Activated CD8-positive, alpha-beta T cell treated with anti-CD3 and anti-CD28 coated beads for 36 hours (primary cell): ENCODE measurements at regions not wholly inside any gene's neighbourhood (a gene's known extent, or its start where the extent isn't known, plus 50 kb on each side); places are given as distances from the start of the nearest gene placed in this dataset.
A peak's percentile ranks its signal among the peaks of the same experiment; 100 is the strongest.

Experiments
- ATAC-seq: fragments of 200-7000 bp; cut with Tn5 transposase; one replicate; pipeline ENCODE4 v1.10.0; 2021; ENCODE audit warnings: mild to moderate bottlenecking, moderate library complexity
- CTCF ChIA-PET: fragments of 350-600 bp; sonication (Branson Sonifier 250); formaldehyde crosslinking; loops from one replicate; lab custom pipeline; 2021; ENCODE audit warnings: antibody characterized with exemption; lab: Charles Lee
- POLR2A ChIA-PET: fragments of 350-600 bp; sonication (Branson Sonifier 250); formaldehyde crosslinking; loops from one replicate; lab custom pipeline; 2021; ENCODE audit warnings: antibody characterized with exemption; lab: Charles Lee
- DNase-seq: peaks from one replicate; pipeline ENCODE4 v3.0.0-alpha.2; 2020
- H3K27ac Mint-ChIP-seq: one replicate; pipeline ENCODE4 v1.8.0; 2021; ENCODE audit warnings: mild to moderate bottlenecking, mixed read lengths
- H3K27me3 Mint-ChIP-seq: one replicate; pipeline ENCODE4 v1.8.0; 2021; ENCODE audit warnings: mixed read lengths
- H3K36me3 Mint-ChIP-seq: one replicate; pipeline ENCODE4 v1.8.0; 2021; ENCODE audit warnings: low read depth, mixed read lengths
- H3K4me1 Mint-ChIP-seq: one replicate; pipeline ENCODE4 v1.8.0; 2021; ENCODE audit warnings: low read depth, mixed read lengths
- H3K4me3 Mint-ChIP-seq: one replicate; pipeline ENCODE4 v1.8.0; 2021; ENCODE audit warnings: mild to moderate bottlenecking, moderate library complexity, mixed read lengths
- H3K9me3 Mint-ChIP-seq: one replicate; pipeline ENCODE4 v1.8.0; 2021; ENCODE audit warnings: mixed read lengths
- intact Hi-C: fragments of 100-400 bp; cut with micrococcal nuclease; formaldehyde crosslinking; loops from one replicate; pipeline ENCODE4 v1.10.0; 2022
- TF ChIP-seq, protein P1 (sequence below): fragments of 200-600 bp; IDR thresholded peaks from one replicate; pipeline ENCODE4 v1.8.0; 2022; ENCODE audit warnings: antibody characterized with exemption, mild to moderate bottlenecking

DNA sequence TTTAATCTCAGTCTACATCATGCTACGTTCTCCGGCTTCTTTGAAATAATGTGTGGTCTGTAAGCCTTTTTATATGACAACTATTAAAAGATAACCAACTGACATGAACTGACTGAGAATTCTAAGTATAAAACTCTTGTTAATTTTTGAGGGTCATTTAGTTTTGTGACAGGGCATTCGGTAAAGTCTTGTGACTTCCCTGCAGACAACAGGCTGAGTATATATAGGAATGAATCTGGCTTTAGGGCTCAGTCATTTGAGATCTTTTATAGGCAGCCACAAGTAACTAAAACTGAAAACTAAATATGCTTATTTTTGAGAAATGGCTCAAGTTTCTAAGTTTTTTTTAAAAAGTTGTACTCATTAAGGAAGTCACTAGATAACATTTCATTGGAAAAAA, 62.5 kb upstream of the SCIN start:
- ATAC-seq (no peak), DNase-seq (no peak)
- CTCF ChIA-PET, result no interaction called here
- H3K4me1 Mint-ChIP-seq, result no peaks in the 10 kb centered on the region
- no peak overlapping the region for H3K27ac Mint-ChIP-seq
- H3K36me3 Mint-ChIP-seq, result no peaks in the 10 kb centered on the region
- TF ChIP-seq, protein P1, sequence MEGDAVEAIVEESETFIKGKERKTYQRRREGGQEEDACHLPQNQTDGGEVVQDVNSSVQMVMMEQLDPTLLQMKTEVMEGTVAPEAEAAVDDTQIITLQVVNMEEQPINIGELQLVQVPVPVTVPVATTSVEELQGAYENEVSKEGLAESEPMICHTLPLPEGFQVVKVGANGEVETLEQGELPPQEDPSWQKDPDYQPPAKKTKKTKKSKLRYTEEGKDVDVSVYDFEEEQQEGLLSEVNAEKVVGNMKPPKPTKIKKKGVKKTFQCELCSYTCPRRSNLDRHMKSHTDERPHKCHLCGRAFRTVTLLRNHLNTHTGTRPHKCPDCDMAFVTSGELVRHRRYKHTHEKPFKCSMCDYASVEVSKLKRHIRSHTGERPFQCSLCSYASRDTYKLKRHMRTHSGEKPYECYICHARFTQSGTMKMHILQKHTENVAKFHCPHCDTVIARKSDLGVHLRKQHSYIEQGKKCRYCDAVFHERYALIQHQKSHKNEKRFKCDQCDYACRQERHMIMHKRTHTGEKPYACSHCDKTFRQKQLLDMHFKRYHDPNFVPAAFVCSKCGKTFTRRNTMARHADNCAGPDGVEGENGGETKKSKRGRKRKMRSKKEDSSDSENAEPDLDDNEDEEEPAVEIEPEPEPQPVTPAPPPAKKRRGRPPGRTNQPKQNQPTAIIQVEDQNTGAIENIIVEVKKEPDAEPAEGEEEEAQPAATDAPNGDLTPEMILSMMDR, result no peak
- H3K27me3 Mint-ChIP-seq, result peaks cover 1% of the 10 kb centered on the region
- H3K9me3 Mint-ChIP-seq, result no peaks in the 10 kb centered on the region
- POLR2A ChIA-PET, result no interaction called here
- intact Hi-C loops, result no loop called here
- no peak overlapping the region for H3K4me3 Mint-ChIP-seq

DNA sequence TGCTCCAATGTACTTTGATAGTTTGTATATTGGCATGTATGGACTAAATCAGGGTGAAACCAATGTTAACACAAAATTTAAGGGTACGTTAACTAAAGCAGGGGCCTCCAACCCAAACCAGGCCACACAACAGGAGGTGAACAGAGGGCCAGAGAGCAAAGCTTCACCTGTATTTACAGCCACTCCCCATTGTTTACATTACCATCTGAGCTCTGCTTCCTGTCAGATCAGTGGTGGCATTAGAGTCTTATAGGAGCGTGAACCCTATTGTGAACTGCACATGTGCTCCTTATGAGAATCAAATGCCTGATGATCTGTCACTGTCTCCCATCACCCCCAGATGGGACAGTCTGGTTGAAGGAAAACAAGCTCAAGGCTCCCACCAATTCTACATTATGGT, 62.0 kb upstream of the SCIN start:
- TF ChIP-seq, protein P1, result no peak
- peaks cover 1% of the 10 kb centered on the region for H3K27me3 Mint-ChIP-seq
- CTCF ChIA-PET, result no interaction called here
- intact Hi-C loops, result no loop called here
- no peak overlapping the region for H3K4me3 Mint-ChIP-seq
- H3K4me1 Mint-ChIP-seq, result no peaks in the 10 kb centered on the region
- no peaks in the 10 kb centered on the region for H3K9me3 Mint-ChIP-seq
- ATAC-seq (no peak), DNase-seq (no peak)
- POLR2A ChIA-PET, result no interaction called here
- H3K27ac Mint-ChIP-seq, result no peak overlapping the region
- H3K36me3 Mint-ChIP-seq, result no peaks in the 10 kb centered on the region

DNA sequence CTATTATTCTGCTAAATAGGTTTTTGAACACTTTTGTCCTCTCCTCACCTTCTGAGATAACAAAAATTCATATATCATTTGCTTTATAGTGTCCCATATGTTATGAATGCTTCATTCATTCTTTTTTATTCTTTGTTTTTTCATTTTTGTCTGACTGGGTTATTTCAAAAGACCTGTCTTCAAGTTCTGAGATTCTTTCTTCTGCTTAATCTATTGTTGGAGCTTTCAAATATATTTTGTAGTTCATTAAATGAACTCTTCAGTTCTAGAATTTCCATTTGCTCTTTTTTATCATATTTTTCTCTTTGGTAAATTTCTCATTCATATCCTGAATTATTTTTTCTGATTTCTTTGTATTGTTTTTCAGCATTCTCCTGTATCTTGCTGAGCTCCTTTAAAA, 53.1 kb upstream of the SCIN start:
- ChIA-PET CTCF (no interaction called here), POLR2A (no interaction called here)
- no peak for DNase-seq
- Mint-ChIP-seq H3K27me3 (peaks cover 9% of the 10 kb centered on the region), H3K4me1 (no peaks in the 10 kb centered on the region), H3K36me3 (no peaks in the 10 kb centered on the region), H3K27ac (no peak overlapping the region), H3K9me3 (peaks cover 2% of the 10 kb centered on the region), H3K4me3 (no peak overlapping the region)
- no peak for ATAC-seq
- TF ChIP-seq, protein P1, result no peak
- intact Hi-C loops, result loop anchor here (5.0 kb wide), 1 partner anchor 105 kb away; no protein-coding TSS in a partner anchor

DNA sequence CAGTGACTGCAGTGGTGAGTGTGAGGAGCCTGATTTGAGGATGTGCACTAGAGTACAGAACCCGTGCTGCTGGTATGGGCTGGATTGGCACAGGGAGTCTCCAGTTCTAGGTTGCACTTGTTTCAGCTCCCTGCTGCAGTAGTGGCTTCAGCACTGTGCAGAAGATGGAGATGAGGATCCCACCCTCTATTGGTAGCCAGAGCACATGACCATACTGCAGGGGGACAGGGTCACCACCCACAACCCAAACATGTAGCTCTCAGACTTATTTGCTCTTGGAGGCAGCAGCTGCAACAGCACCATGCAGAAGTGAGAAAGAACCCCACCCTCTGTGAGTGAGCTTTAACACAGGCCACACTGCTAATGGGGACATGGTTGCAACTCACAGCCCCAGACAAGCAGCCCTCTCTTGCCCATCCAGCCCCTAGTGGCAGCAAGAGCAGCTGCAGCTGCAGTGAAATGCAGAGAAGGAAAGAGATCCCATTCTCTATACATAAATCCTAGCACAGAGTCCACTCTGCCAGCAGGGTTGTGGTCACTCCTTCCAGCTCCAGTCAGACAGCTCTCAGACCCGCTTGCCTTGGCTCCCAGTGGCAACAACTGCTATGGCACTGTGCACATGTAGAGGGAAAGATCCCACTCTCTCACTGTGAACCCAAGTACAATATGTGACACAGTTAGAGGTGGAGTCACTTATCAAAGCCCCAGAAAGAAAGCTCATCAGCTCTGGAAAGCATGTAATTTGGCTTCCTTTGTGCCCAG, 51.4 kb upstream of the SCIN start:
- H3K4me3 Mint-ChIP-seq, result no peak overlapping the region
- no peaks in the 10 kb centered on the region for H3K36me3 Mint-ChIP-seq
- ChIA-PET POLR2A (no interaction called here), CTCF (interaction anchor here (0.9 to 1.8 kb wide), 10 partner anchors 8 to 105 kb away, joined by 3 to 6 read pairs (median 3); no protein-coding TSS in a partner anchor)
- peaks cover 9% of the 10 kb centered on the region for H3K27me3 Mint-ChIP-seq
- DNase-seq, result no peak
- H3K4me1 Mint-ChIP-seq, result no peaks in the 10 kb centered on the region
- peak; percentile 34 for ATAC-seq
- no peak overlapping the region for H3K27ac Mint-ChIP-seq
- TF ChIP-seq, protein P1, result peak; percentile 34
- peaks cover 2% of the 10 kb centered on the region for H3K9me3 Mint-ChIP-seq
- intact Hi-C loops, result loop anchor here (5.0 kb wide), 1 partner anchor 103 kb away; no protein-coding TSS in a partner anchor

DNA sequence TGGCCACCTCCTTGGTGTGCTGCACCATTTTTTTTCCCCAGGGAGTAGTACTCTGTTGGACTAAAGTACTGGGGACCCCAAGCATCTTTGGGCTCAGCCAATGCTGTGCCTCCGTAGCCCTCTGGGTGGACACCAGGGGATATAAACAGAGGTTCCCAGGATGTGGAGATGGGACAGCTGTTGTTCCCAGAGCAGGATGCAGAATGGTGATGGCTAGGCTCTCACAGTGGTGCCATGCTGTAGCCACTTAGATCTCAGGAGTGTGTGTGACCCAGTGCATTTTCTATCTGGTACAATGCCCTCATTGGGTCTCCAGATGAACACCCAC, 50.9 kb upstream of the SCIN start:
- Mint-ChIP-seq H3K9me3 (peaks cover 2% of the 10 kb centered on the region), H3K27ac (no peak overlapping the region), H3K4me3 (no peak overlapping the region), H3K27me3 (peaks cover 9% of the 10 kb centered on the region), H3K4me1 (no peaks in the 10 kb centered on the region), H3K36me3 (no peaks in the 10 kb centered on the region)
- CTCF ChIA-PET, result interaction anchor here (0.9 to 1.8 kb wide), 10 partner anchors 9 to 104 kb away, joined by 3 to 6 read pairs (median 3); no protein-coding TSS in a partner anchor
- no peak for ATAC-seq
- no peak for DNase-seq
- TF ChIP-seq, protein P1, result no peak
- intact Hi-C loops, result loop anchor here (5.0 kb wide), 2 partner anchors 103 to 743 kb away; no protein-coding TSS in a partner anchor
- POLR2A ChIA-PET, result no interaction called here
